Vagina (tissue), 2 donors: ENCODE measurements at regions not wholly inside any gene's neighbourhood (a gene's known extent, or its start where the extent isn't known, plus 50 kb on each side); places are given as distances from the start of the nearest gene placed in this dataset.

ENCODE experiments used
- POLR2A ChIP-seq, 2 donors: fragments of 450-650 bp; IDR thresholded peaks; one replicate each; pipeline ENCODE4 v1.6.1; 2017; ENCODE audit warnings: antibody characterized with exemption in 2 of 2, mild to moderate bottlenecking in 2 of 2, moderate library complexity in 2 of 2
- TF ChIP-seq, protein P1 (sequence below), 3 experiments: fragments of 450-650 bp in 2 of 3; fragments of 200-600 bp in 1 of 3; sonication (generic) in 1 of 3; IDR thresholded peaks; one replicate each; pipeline ENCODE4 v1.5.1; 2017 to 2019; ENCODE audit warnings: antibody characterized with exemption in 3 of 3, mild to moderate bottlenecking in 2 of 3, moderate library complexity in 2 of 3

DNA sequence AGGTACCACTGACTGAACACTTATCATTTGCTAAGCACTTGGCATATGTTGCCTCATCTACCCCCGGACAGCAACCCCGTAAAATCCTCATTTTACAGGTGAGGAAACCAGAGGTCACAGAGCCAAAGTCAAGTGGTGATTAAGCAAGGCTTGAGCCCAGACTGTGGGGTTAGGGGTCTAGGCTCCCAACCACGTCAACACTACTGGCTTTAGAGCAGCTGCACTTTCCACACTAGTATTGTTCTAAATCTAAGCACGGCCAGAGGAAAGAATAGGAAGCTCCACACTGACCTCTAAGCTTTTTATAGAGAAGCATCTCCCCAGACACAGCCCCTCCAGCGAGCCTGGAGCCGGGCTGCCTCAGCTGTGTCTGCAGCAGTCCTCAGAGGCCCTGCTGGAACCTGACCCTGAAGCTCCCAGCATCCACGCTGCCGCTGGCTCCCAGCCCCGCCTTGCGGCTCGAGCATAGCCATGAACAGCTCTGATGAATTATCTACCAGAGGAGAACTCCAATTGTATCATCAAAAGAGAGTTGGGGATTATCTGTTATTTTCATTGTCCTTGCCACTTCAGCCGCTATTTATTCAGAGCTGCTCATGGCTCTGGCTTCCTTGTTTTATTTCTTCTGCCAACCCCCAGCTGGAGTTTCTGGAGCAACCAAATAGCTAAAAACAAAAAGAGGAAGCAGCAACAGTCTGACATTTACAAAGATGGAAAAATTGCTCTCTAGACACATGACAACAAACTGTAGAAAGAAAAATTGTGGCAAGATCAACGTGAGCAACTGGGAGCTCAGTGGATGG lies 62.2 kb upstream of the RTN4 start:
- TF ChIP-seq, protein P1, sequence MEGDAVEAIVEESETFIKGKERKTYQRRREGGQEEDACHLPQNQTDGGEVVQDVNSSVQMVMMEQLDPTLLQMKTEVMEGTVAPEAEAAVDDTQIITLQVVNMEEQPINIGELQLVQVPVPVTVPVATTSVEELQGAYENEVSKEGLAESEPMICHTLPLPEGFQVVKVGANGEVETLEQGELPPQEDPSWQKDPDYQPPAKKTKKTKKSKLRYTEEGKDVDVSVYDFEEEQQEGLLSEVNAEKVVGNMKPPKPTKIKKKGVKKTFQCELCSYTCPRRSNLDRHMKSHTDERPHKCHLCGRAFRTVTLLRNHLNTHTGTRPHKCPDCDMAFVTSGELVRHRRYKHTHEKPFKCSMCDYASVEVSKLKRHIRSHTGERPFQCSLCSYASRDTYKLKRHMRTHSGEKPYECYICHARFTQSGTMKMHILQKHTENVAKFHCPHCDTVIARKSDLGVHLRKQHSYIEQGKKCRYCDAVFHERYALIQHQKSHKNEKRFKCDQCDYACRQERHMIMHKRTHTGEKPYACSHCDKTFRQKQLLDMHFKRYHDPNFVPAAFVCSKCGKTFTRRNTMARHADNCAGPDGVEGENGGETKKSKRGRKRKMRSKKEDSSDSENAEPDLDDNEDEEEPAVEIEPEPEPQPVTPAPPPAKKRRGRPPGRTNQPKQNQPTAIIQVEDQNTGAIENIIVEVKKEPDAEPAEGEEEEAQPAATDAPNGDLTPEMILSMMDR (IDR thresholded peaks at IDR 0.05): no peak
- TF ChIP-seq POLR2A (IDR thresholded peaks at IDR 0.05): no peak
